GM13977 (cell line): ENCODE measurements at regions not wholly inside any gene's neighbourhood (a gene's known extent, or its start where the extent isn't known, plus 50 kb on each side); places are given as distances from the start of the nearest gene placed in this dataset.
"Not testable (repeated sequence)": the region's sequence is repeated elsewhere in the genome, so short reads cannot be mapped to it uniquely, and the experiment has no call there.

Experiments
- DNase-seq: peaks from one replicate; pipeline ENCODE4 v3.0.0; 2012; ENCODE audit warnings: low spot score
- in situ Hi-C: fragments of 300-500 bp; cut with MboI; formaldehyde crosslinking; loops from one replicate; pipeline ENCODE4 v1.12.0; 2022; ENCODE audit warnings: low sequenced_read_pairs, low pct_unique_long_range_greater_than_20kb, mixed read lengths, inconsistent platforms; ENCODE audit not compliant: unreplicated experiment
- TF ChIP-seq, protein P1 (sequence below): IDR thresholded peaks from 2 replicates; pipeline ENCODE4 v1.5.1; 2012; ENCODE audit warnings: mild to moderate bottlenecking, control low read depth; ENCODE audit not compliant: insufficient read depth; ENCODE audit errors: extremely low read depth, missing control alignments

GRCh38 chr4:148634476-148634875 lies 192.3 kb upstream of the NR3C2 start:
- in situ Hi-C loops: no loop called here
- no peak for DNase-seq
- TF ChIP-seq, protein P1, sequence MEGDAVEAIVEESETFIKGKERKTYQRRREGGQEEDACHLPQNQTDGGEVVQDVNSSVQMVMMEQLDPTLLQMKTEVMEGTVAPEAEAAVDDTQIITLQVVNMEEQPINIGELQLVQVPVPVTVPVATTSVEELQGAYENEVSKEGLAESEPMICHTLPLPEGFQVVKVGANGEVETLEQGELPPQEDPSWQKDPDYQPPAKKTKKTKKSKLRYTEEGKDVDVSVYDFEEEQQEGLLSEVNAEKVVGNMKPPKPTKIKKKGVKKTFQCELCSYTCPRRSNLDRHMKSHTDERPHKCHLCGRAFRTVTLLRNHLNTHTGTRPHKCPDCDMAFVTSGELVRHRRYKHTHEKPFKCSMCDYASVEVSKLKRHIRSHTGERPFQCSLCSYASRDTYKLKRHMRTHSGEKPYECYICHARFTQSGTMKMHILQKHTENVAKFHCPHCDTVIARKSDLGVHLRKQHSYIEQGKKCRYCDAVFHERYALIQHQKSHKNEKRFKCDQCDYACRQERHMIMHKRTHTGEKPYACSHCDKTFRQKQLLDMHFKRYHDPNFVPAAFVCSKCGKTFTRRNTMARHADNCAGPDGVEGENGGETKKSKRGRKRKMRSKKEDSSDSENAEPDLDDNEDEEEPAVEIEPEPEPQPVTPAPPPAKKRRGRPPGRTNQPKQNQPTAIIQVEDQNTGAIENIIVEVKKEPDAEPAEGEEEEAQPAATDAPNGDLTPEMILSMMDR: no peak

DNA sequence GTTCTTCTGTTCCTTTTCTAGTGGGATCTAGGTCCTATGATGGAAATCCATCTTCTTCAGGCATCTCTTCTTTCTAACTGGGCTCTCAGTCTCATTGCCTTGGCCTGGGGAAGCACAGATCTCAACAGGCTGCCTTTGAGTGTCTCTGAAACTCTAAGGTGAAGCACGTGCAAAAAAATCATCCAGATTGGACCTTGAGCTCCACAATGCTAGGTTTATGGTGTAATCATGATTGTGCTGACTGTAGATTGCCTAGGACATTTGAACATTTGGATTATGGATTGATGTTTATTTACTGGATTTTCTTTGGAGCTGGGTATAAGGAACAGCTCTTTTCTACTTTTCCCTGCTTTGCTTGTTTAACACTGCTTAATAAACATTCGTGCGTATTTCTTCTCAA lies 191.5 kb upstream of the NR3C2 start:
- DNase-seq: no peak
- TF ChIP-seq, protein P1: no peak
- in situ Hi-C loops: no loop called here

- no peak for DNase-seq
- TF ChIP-seq, protein P1: no peak
- in situ Hi-C loops: no loop called here
Observed at GRCh38 chr4:148632476-148632875, 190.3 kb upstream of the NR3C2 start.

- TF ChIP-seq, protein P1: no peak
- DNase-seq: no peak
- in situ Hi-C loops: no loop called here
Observed at GRCh38 chr4:148630051-148630450, 187.8 kb upstream of the NR3C2 start.

GRCh38 chr4:148618856-148619255 lies 176.6 kb upstream of the NR3C2 start:
- TF ChIP-seq, protein P1: no peak
- DNase-seq: no peak
- in situ Hi-C loops: no loop called here

GRCh38 chr4:148608968-148609367 lies 166.8 kb upstream of the NR3C2 start:
- TF ChIP-seq, protein P1: no peak
- in situ Hi-C loops: no loop called here
- DNase-seq: no peak

GRCh38 chr4:148598418-148599207 lies 156.4 kb upstream of the NR3C2 start:
- in situ Hi-C loops, DNase-seq: not testable (repeated sequence)
